HL-60 (cell line): ENCODE measurements at regions not wholly inside any gene's neighbourhood (a gene's known extent, or its start where the extent isn't known, plus 50 kb on each side); places are given as distances from the start of the nearest gene placed in this dataset.

Experiments used
- DNase-seq, 2 experiments: peaks; one replicate each; pipeline ENCODE4 v3.0.0-alpha.2; 2010 to 2020; ENCODE audit warnings: low read depth in 1 of 2, low spot score in 1 of 2
- H3K27ac ChIP-seq: fragments of 250-450 bp; sonication (Bioruptor Pico); replicated peaks from 2 replicates; pipeline ENCODE4 v1.5.1; 2020; ENCODE audit warnings: mild to moderate bottlenecking, moderate library complexity
- H3K27me3 ChIP-seq: fragments of 250-450 bp; sonication (Bioruptor Pico); 2 replicates; pipeline ENCODE4 v1.5.1; 2021; ENCODE audit warnings: mild to moderate bottlenecking, moderate library complexity; ENCODE audit not compliant: insufficient read depth, poor library complexity, severe bottlenecking
- H3K4me3 ChIP-seq: replicated peaks from 2 replicates; pipeline ENCODE4 v1.5.1; 2011; ENCODE audit warnings: mild to moderate bottlenecking, control low read depth, low read length; ENCODE audit not compliant: insufficient read depth
- GABPA ChIP-seq: IDR thresholded peaks from 2 replicates; pipeline ENCODE4 v1.6.1; 2012; ENCODE audit warnings: low read depth
- POLR2AphosphoS5 ChIP-seq: IDR thresholded peaks from 2 replicates; pipeline ENCODE4 v1.6.1; 2012; ENCODE audit warnings: low read depth
- SPI1 ChIP-seq: IDR thresholded peaks from 2 replicates; pipeline ENCODE4 v1.6.1; 2012; ENCODE audit warnings: low read depth, mild to moderate bottlenecking, borderline replicate concordance
- TF ChIP-seq, protein P1 (sequence below): IDR thresholded peaks from 2 replicates; pipeline ENCODE4 v1.6.1; 2012; ENCODE audit warnings: low read depth; ENCODE audit not compliant: insufficient replicate concordance
- TF ChIP-seq, protein P2 (sequence below): IDR thresholded peaks from one replicate; pipeline ENCODE4 v1.5.1; 2011; ENCODE audit warnings: low read length, control low read depth, inconsistent platforms; ENCODE audit not compliant: insufficient read depth

DNA sequence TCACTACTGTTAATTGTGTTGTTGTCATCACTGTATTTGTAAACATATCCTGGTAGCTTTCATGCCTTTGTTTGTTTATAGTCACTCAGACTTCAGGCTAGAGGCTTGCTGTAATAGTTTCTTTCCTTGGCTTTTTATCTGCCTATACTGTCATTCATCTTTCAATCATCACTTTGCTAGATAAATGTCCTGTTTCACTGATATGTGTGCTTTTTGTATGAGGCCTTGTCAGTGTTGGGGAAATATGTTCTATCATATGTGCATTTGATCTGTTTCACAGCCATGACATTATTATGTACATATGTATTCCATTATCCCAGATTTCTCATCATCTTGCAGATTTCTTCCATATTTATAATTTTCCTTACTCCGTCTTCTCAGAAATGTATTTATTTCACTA, 558.9 kb upstream of the LRFN5 start:
- H3K4me3 ChIP-seq: no peak overlapping the region
- no peak overlapping the region for H3K27ac ChIP-seq
- TF ChIP-seq, protein P1, sequence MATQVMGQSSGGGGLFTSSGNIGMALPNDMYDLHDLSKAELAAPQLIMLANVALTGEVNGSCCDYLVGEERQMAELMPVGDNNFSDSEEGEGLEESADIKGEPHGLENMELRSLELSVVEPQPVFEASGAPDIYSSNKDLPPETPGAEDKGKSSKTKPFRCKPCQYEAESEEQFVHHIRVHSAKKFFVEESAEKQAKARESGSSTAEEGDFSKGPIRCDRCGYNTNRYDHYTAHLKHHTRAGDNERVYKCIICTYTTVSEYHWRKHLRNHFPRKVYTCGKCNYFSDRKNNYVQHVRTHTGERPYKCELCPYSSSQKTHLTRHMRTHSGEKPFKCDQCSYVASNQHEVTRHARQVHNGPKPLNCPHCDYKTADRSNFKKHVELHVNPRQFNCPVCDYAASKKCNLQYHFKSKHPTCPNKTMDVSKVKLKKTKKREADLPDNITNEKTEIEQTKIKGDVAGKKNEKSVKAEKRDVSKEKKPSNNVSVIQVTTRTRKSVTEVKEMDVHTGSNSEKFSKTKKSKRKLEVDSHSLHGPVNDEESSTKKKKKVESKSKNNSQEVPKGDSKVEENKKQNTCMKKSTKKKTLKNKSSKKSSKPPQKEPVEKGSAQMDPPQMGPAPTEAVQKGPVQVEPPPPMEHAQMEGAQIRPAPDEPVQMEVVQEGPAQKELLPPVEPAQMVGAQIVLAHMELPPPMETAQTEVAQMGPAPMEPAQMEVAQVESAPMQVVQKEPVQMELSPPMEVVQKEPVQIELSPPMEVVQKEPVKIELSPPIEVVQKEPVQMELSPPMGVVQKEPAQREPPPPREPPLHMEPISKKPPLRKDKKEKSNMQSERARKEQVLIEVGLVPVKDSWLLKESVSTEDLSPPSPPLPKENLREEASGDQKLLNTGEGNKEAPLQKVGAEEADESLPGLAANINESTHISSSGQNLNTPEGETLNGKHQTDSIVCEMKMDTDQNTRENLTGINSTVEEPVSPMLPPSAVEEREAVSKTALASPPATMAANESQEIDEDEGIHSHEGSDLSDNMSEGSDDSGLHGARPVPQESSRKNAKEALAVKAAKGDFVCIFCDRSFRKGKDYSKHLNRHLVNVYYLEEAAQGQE: no peak
- TF ChIP-seq POLR2AphosphoS5 (no peak), SPI1 (no peak), GABPA (no peak)
- TF ChIP-seq, protein P2, sequence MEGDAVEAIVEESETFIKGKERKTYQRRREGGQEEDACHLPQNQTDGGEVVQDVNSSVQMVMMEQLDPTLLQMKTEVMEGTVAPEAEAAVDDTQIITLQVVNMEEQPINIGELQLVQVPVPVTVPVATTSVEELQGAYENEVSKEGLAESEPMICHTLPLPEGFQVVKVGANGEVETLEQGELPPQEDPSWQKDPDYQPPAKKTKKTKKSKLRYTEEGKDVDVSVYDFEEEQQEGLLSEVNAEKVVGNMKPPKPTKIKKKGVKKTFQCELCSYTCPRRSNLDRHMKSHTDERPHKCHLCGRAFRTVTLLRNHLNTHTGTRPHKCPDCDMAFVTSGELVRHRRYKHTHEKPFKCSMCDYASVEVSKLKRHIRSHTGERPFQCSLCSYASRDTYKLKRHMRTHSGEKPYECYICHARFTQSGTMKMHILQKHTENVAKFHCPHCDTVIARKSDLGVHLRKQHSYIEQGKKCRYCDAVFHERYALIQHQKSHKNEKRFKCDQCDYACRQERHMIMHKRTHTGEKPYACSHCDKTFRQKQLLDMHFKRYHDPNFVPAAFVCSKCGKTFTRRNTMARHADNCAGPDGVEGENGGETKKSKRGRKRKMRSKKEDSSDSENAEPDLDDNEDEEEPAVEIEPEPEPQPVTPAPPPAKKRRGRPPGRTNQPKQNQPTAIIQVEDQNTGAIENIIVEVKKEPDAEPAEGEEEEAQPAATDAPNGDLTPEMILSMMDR: no peak
- no peaks in the 10 kb centered on the region for H3K27me3 ChIP-seq
- DNase-seq: no peak

DNA sequence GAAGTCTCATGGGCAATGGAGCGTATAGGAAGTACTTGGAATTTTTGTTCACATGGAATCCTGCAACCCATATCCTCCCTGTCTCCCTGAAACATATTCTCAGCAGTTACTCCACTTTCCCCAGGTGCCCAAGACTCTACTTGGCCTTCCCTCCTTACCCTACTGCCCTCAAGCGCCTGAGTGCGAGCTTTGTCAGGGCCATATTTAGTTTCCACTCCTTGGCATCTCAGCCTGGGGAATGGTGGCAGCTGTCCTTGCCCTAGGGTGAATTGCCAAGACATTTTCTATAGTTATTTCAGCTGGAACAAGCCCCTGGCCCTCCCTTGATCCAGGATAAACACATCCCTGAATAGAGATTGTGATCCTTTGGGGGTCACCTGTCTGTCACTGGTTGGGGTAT, 569.3 kb upstream of the LRFN5 start:
- Histone ChIP-seq H3K27me3 (no peaks in the 10 kb centered on the region), H3K27ac (no peak overlapping the region), H3K4me3 (no peak overlapping the region)
- no peak for TF ChIP-seq SPI1
- DNase-seq: no peak

DNA sequence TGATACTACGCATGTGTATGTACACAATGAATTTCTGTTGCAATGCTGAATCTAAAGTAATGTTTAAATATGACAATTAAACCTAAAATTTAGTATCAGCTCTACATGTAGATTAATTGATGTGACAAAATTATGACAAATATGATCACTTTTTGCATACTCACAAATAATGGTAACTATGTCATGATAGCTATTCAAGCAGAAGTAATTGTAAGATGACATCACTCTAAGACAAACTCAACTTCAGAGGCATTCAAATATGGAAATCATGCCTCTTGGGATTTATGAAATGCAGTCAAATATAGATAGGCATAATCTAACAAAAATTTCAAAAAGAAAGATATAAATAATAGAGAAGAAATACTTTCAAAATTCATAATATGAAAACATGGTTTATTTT, 571.7 kb upstream of the LRFN5 start:
- Histone ChIP-seq H3K27ac (no peak overlapping the region), H3K27me3 (no peaks in the 10 kb centered on the region), H3K4me3 (no peak overlapping the region)
- TF ChIP-seq SPI1: no peak
- TF ChIP-seq GABPA: no peak
- no peak for TF ChIP-seq POLR2AphosphoS5
- TF ChIP-seq, protein P2: no peak
- TF ChIP-seq, protein P1: no peak
- DNase-seq: no peak

DNA sequence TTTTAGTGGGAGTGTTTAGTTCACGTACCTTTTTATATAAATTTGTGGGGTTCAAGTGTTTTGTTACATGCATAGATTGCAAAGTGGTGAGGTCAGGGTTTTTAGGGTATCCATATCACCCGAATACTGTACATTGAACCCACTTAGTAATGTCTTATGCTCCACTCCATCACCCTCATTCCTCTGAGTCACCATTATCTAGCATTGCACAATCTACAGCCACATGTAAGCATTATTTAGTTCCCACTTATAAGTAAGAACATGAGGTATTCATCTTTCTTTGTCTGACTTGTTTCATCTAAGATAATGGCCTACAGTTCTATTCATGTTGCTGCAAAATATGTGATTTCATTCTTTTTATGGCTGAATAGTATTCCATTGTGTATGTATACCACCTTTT, 583.7 kb upstream of the LRFN5 start:
- H3K4me3 ChIP-seq: no peak overlapping the region
- no peak overlapping the region for H3K27ac ChIP-seq
- TF ChIP-seq GABPA (no peak), POLR2AphosphoS5 (no peak), SPI1 (no peak)
- TF ChIP-seq, protein P1: no peak
- TF ChIP-seq, protein P2: no peak
- no peaks in the 10 kb centered on the region for H3K27me3 ChIP-seq
- no peak for DNase-seq
